Heart left ventricle (tissue), 16 donors: ENCODE measurements at regions not wholly inside any gene's neighbourhood (a gene's known extent, or its start where the extent isn't known, plus 50 kb on each side); places are given as distances from the start of the nearest gene placed in this dataset.

Experiments used
- ATAC-seq, 4 donors: fragments of 200-7000 bp; cut with Tn5 transposase; one replicate each; pipeline ENCODE4 v1.9.1; 2020 to 2022; ENCODE audit warnings: moderate library complexity in 4 of 4, mild to moderate bottlenecking in 3 of 4, moderate number of reproducible peaks in 1 of 4
- DNase-seq, 5 donors: peaks; one replicate each; pipeline ENCODE4 v3.0.0-alpha.2; 2020
- H3K27ac ChIP-seq, 12 donors: fragments of 200-600 bp; sonication (generic) in 4 of 12; one replicate each; pipeline versions ENCODE4 v1.5.0 to v1.8.0; 2016 to 2022; ENCODE audit warnings: mild to moderate bottlenecking in 2 of 12
- H3K27me3 ChIP-seq, 9 donors: fragments of 200-600 bp; sonication (generic) in 2 of 9; one replicate each; pipeline versions ENCODE4 v1.5.1 to v1.8.0; 2016 to 2022; ENCODE audit warnings: mild to moderate bottlenecking in 3 of 9
- H3K36me3 ChIP-seq, 9 donors: fragments of 200-600 bp; sonication (generic) in 2 of 9; one replicate each; pipeline versions ENCODE4 v1.5.0 to v1.8.0; 2018 to 2022; ENCODE audit warnings: mild to moderate bottlenecking in 2 of 9
- H3K4me1 ChIP-seq, 12 donors: fragments of 200-600 bp; sonication (generic) in 4 of 12; one replicate each; pipeline versions ENCODE4 v1.5.0 to v1.8.0; 2016 to 2022; ENCODE audit warnings: mild to moderate bottlenecking in 3 of 12
- H3K4me3 ChIP-seq, 12 donors: fragments of 200-600 bp; sonication (generic) in 4 of 12; one replicate each; pipeline versions ENCODE4 v1.5.0 to v1.8.0; 2017 to 2022; ENCODE audit warnings: mild to moderate bottlenecking in 9 of 12, moderate library complexity in 4 of 12
- H3K9me3 ChIP-seq, 12 donors: fragments of 200-600 bp; sonication (generic) in 4 of 12; one replicate each; pipeline versions ENCODE4 v1.5.0 to v1.8.0; 2016 to 2022; ENCODE audit warnings: mild to moderate bottlenecking in 1 of 12
- POLR2A ChIP-seq, 2 donors: fragments of 450-650 bp; IDR thresholded peaks; one replicate each; pipeline ENCODE4 v1.6.1; 2017; ENCODE audit warnings: antibody characterized with exemption in 2 of 2, mild to moderate bottlenecking in 2 of 2, moderate library complexity in 2 of 2
- WGBS, 4 donors: extraction: QIAGEN DNeasy Blood & Tissue Kit in 2 of 4; methylation state at CpG; one replicate each; pipeline versions ENCODE4 v1.1.5 to v1.1.7; 2013 to 2018; 5-methylcytosine and 5-hydroxymethylcytosine counted together
- intact Hi-C, 10 donors: fragments of 100-400 bp; cut with DNase I; formaldehyde crosslinking; loops; one replicate each; pipeline versions ENCODE4 v1.11.1 to v1.14.2; 2022
- TF ChIP-seq, protein P1 (sequence below), 12 donors: fragments of 200-600 bp; sonication (generic) in 4 of 12; IDR thresholded peaks; one replicate each; pipeline versions ENCODE4 v1.5.0 to v1.8.0; 2018 to 2022; ENCODE audit warnings: antibody characterized with exemption in 12 of 12, mild to moderate bottlenecking in 5 of 12
- donor health status: ischemic (EF 13 %, LVEDD 7.1; RV severe dilation, severe dysfunction).
- donor health status: healthy with polysubstance abuse.
- donor health status: DM: no; HTN: yes; CAD: no.
- donor health status: DM: no; HTN: no; CAD: no.
- donor health status: ischemic (EF 25% LVEDD 6.9; RV normal size, moderate dysfunction).
- donor health status: ischemic (EF 25% LVEDD 5.7; RV mildly dilated, moderate dysfunction).
- donor health status: healthy.
- donor health status: DM: yes; HTN: yes; CAD: no.
- donor health status: ischemic (EF 35%, LVEDD 5.7; RV mildly dilated, moderate dysfunction).
- donor health status: nonischemic (EF 11% LVEDD 7.7; RV severe dilation, severe dysfunction).
- donor health status: DM: yes; HTN: yes; CAD: no.
- donor health status: PGD.
- donor health status: ischemic (EF 29% LVEDD 5.4; RV normal size, mild dysfunction).
- donor health status: nonischemic (EF 23%, LVEDD 6.1; RV moderate dilation, normal function).

DNA sequence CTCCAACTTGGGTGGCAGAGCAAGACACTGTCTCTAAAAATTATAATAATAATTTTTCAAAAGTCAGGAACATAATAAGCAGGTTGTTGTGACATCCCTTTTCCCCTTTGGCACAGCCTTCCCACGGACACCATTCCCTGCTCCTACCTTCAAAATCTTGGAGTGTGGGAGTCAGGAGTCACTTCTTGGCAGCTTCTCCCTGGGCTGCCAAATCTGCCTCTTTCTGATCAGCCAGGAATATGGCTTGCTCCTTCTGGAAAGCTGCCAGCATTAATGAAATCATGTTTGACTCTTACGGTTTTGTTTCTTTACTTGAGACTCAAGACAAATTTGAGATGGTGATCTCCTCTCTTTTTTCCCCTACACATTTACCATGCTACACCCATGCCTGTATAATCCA is 391.4 kb upstream of the SYT1 start:
- ATAC-seq = no peak
- DNase-seq = no peak
- Histone ChIP-seq H3K36me3 (no peaks in the 10 kb centered on the region), H3K27ac (no peak overlapping the region), H3K4me1 (no peaks in the 10 kb centered on the region), H3K9me3 (no peaks in the 10 kb centered on the region), H3K4me3 (no peak overlapping the region), H3K27me3 (no peaks in the 10 kb centered on the region)
- intact Hi-C loops = no loop called here
- TF ChIP-seq, protein P1, sequence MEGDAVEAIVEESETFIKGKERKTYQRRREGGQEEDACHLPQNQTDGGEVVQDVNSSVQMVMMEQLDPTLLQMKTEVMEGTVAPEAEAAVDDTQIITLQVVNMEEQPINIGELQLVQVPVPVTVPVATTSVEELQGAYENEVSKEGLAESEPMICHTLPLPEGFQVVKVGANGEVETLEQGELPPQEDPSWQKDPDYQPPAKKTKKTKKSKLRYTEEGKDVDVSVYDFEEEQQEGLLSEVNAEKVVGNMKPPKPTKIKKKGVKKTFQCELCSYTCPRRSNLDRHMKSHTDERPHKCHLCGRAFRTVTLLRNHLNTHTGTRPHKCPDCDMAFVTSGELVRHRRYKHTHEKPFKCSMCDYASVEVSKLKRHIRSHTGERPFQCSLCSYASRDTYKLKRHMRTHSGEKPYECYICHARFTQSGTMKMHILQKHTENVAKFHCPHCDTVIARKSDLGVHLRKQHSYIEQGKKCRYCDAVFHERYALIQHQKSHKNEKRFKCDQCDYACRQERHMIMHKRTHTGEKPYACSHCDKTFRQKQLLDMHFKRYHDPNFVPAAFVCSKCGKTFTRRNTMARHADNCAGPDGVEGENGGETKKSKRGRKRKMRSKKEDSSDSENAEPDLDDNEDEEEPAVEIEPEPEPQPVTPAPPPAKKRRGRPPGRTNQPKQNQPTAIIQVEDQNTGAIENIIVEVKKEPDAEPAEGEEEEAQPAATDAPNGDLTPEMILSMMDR (IDR thresholded peaks at IDR 0.05) = no peak
- TF ChIP-seq POLR2A (IDR thresholded peaks at IDR 0.05) = no peak
- 34 to 45% (median 39%) methylated on average over 2 of the region's 2 CpGs for WGBS, 4 donors

DNA sequence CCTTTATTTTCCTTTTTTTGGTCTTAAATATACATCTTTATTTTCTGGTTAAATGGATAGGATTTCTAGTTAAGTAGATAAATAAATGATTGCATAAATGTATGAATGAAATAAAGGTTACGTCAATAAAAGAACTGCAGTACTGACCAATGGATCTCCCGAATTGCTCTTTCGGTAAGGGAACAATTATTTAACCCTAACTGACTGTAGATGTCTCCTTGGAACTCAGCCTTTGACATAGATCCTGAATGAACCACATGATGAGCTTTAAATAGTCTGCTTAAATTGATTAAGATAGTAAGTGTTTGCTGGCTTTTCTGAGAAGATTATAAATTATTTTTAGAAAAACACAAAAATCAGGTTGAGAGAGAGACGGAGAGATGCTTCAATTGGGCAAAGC is 391.0 kb upstream of the SYT1 start:
- 76 to 83% (median 82%) methylated on average over 4 of the region's 4 CpGs for WGBS, 4 donors
- H3K27me3 ChIP-seq = no peaks in the 10 kb centered on the region
- intact Hi-C loops = no loop called here
- H3K36me3 ChIP-seq = no peaks in the 10 kb centered on the region
- no peak for TF ChIP-seq POLR2A (IDR thresholded peaks at IDR 0.05)
- TF ChIP-seq, protein P1 (IDR thresholded peaks at IDR 0.05) = no peak
- DNase-seq = no peak
- H3K4me3 ChIP-seq = no peak overlapping the region
- H3K27ac ChIP-seq = no peak overlapping the region
- H3K9me3 ChIP-seq = no peaks in the 10 kb centered on the region
- ATAC-seq = no peak
- no peaks in the 10 kb centered on the region for H3K4me1 ChIP-seq

DNA sequence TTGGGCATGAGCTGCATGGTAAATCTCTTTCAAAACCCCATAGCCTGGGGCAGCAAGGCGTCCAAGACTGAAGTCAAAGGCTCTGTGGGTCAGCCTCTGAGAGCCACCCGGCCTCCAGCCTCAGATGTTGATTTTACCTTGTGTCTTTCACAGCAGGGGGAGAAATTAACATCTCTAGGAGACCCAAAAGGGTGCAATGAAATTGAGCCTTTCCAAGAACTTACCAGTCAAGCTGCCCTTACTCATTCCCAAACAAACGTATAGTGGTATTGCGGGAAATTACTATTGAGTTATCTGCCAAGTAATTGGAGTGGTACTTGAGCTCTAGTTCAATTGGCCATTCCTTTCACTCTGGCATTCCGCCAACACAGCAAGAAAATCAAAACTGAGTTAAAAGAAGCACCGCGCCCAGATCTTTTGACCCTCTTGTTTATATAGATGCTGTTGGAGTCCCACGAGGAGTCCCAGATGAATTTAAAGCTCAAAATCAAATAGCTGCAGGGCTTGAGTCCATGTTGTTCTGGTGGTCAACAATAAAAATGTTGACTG is 380.7 kb upstream of the SYT1 start:
- Histone ChIP-seq H3K9me3 (no peaks in the 10 kb centered on the region), H3K27me3 (no peaks in the 10 kb centered on the region), H3K27ac (no peak overlapping the region), H3K4me3 (no peak overlapping the region), H3K36me3 (no peaks in the 10 kb centered on the region), H3K4me1 (no peaks in the 10 kb centered on the region)
- ATAC-seq (no peak), DNase-seq (no peak)
- WGBS, 4 donors = 71 to 82% (median 79%) methylated on average over 8 of the region's 8 CpGs
- intact Hi-C loops = no loop called here
- no peak for TF ChIP-seq POLR2A (IDR thresholded peaks at IDR 0.05)
- TF ChIP-seq, protein P1 (IDR thresholded peaks at IDR 0.05) = no peak

DNA sequence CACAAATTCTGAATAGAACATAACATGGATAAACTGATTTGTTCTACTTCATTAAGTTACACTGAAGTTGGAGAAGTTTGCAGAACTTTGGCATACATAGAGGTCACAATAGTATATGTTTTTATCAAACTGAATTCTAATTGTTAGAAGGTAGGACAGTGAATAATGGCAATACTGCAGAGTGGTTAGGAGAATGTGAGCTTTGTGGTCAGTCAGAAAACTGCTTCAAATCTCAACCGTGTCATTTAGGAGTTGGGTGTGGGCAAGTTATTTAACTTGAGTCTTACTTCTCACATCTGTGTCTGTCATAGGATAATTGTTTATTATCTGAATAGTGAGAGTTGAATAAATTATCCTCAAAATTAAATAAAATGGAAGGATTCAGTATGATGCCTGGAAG is 374.6 kb upstream of the SYT1 start:
- Histone ChIP-seq H3K27me3 (no peaks in the 10 kb centered on the region), H3K27ac (no peak overlapping the region), H3K4me3 (no peak overlapping the region), H3K4me1 (no peaks in the 10 kb centered on the region), H3K36me3 (no peaks in the 10 kb centered on the region), H3K9me3 (no peaks in the 10 kb centered on the region)
- ATAC-seq (no peak), DNase-seq (no peak)
- intact Hi-C loops = no loop called here
- TF ChIP-seq, protein P1 (IDR thresholded peaks at IDR 0.05) = no peak
- no peak for TF ChIP-seq POLR2A (IDR thresholded peaks at IDR 0.05)
- 66 to 77% (median 72%) methylated on average over 1 of the region's 1 CpG for whole genome bisulfite sequencing, 4 donors
